Cerebellar cortex (tissue), 1 donor: ENCODE measurements at regions not wholly inside any gene's neighbourhood (a gene's known extent, or its start where the extent isn't known, plus 50 kb on each side); places are given as distances from the start of the nearest gene placed in this dataset.
"Not testable (repeated sequence)": the region's sequence is repeated elsewhere in the genome, so short reads cannot be mapped to it uniquely, and the experiment has no call there.

ENCODE experiments used
- DNase-seq: peaks from one replicate; pipeline ENCODE4 v3.0.0-alpha.2; 2015; ENCODE audit warnings: low spot score

DNA sequence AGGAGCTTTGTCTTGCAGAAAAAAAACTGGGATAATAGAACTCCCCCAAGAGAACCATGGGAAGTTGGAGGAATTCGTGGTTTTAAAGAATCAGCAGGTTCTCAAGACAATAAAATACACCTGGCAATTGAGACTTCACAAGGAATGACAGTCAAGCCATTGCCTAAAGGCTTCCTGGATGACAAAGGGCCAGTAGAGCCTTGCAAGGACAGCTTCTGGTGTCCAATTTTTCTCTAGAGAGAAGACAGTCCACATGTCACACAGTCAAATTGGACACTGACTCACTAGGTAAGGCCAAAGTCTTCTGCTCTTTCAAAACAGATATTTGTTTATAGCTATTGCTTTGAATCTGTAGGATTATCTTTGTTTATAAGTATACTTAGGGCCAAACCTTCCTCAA is 80.3 kb upstream of the BMP5 start:
- DNase-seq, result peak; percentile 45

DNA sequence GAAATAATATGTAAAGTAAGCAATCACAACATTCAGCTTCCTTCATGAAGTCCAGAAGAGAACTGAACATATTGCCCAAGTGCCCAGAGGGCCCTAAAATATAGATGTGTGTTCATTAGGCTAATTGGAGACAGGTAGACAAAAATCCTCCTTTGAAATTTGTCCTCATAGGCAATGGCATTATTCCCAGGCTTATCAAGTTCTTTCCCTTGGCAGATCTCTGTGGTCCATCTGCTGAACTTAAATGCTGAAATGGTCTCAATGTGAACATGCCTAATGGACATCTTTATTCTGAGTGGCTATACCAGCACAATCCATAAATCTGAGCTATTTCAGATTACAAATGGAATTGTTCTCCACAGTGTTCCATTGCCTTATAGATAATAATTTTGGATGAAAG is 79.0 kb upstream of the BMP5 start:
- peak; percentile 70 for DNase-seq

DNA sequence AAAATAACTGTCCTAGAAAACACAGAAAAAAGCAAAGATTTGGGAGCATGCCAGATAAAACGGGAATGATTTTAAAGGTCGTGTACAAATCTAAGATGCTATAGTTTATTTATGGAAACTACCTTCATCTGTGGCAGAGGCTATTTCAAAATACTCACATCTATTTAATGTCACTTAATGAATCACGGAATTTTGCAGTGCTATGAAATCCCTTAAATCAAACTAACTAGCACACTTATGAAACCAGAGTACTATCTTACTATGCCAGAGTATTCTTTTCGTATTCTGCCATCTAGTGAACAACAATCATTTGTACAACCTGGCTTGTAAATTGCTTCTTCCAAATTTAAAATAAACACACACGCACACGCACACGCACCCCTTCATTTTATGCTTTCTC is 77.9 kb upstream of the BMP5 start:
- DNase-seq, result peak; percentile 79

DNA sequence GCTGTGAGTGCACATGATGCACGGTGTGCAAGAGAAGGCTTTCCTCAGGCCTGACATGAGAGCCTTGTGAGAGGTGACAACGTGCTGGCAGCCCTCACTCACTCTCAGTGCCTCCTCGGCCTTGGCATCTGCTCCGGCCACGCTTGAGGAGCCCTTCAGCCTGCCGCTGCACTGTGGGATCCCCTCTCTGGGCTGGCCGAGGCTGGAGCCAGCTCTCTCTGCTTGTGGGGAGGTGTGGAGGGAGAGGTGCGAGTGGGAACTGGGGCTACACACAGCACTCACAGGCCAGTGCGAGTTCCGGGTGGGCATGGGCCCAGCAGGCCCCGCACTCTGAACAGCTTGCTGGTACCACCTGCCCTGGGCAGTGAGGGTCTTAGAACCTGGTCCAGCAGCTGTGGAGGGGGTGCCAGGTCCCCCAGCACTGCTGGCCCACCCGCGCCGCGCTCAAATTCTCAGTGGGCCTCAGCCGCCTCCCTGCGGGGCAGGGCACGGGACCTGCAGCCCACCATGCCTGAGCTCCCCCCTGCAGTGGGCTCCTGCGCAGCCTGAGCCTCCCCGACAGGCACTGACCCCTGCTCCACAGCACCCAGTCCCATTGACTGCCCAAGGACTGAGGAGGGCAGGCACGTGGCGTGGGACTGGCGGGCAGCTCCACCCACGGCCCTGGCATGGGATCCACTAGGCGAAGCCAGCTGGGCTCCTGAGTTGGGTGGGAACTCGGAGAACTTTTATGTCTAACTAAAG is 74.9 kb upstream of the BMP5 start:
- no peak for DNase-seq

DNA sequence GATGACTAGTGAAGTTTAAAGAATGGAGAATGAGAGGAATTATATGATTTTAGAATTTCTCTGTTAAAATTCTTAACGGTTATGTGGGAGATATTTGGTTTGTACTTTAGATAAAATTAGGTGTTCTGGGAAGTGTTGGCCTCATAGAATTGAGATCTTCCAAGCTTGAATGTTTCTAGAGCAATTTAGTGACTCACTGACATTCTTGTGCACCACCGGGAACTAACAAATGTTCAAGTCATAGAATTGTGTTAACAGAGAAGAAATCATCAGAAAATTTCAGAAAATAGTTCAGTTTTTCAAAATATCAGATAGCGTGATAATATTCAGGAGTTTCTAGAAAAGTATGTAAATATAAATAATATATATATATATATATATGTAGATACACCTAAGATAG is 67.9 kb upstream of the BMP5 start:
- DNase-seq, result no peak

DNA sequence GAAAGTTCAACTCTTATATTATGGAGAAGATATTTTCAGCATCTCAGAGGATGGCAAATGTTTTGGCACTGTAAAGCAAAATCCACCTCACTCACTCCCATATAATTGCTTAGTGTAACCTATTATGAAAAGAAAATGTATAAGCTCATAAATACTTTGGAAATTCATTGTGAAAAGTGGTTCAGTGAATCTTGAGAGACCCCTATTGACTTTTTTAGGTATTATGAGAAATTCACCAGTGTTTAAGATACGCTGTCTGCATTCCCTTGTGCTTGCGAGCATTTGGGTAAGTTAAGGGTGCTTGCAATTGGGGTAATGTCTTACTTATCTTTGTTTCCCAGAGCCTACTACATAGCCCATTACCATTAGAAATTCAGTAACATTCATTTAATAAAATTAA is 66.3 kb upstream of the BMP5 start:
- no peak for DNase-seq

DNA sequence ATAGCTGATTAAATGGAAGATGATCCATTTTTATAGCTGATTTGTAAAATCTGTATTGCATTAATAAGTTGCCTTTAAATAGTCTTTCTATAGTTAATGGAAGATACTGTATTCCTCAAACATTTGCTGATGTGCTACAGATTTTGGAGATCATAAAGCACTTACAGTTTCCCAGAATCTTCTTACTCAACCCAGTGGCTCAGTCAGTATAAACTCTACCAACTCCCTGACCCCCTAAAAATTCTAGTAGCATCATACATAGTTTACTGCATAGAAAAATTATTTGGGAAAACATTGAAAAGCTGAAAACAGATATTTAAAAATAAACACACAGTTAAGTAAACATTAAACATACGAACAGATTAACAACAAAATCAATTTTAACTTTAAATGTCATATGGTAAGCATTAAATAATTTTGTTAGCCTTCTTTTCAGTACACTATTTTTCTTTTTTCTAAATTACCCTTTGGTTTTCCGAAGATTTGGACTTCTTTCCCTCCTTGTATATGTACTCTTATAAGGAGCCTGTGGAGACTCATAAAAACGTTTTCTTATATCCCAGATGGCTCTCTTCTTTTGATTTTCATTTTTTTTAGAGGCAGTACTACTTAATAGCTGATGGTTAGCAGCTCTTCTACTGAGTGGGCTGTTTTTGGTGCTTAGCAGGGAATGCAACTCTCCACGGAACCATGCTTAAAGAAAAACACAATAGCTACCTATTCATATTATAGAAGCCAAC is 62.7 kb upstream of the BMP5 start:
- no peak for DNase-seq

DNA sequence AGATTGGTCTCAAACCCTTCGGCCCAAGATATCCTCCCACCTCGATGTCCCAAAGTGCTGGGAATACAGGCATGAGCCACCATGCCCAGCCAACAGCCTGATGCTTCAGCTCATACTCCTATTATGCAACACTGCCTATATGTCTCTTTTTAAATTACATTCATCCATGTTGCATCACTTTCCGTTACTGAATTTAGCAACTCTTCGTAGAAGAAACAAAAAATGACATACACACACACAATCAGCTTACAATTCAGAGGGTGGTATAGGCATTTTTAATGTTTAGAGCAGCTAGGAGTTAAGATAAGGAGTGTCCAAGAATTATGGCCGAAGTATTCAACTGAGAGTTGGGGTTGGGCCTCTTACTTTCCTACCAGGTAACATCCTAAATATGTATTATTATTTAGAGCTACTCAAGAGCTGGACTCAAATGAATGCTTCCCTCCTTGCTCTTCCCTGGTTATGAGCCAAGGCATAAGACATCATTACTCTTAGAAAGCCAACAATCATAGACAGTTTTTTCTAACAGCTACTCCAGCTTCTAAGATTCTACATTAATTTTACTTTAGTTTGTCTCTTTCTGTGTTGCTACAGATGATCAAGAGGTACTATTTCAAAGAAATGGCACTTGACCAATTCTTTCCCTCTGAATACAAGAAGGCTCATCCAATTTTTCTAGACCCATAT is 62.0 kb upstream of the BMP5 start:
- DNase-seq, result no peak

DNA sequence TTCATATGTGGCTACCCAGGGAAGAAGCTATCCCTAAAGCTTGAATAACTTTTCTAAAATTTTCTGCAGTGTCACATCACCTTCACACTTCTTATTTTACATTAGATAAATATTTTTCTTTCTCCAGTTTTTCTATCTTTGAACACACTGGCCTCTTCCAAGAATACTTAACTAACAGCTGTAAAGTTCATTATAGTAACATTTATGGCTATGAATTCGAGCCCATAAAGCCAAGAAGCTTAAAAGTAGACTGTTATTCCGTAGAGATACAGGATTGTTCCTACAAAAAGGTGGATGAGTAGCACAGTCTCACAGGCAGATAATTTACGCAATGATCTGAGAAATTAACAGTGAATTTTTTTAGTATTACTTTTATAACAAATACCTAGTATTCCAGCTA is 55.7 kb upstream of the BMP5 start:
- DNase-seq, result no peak

DNA sequence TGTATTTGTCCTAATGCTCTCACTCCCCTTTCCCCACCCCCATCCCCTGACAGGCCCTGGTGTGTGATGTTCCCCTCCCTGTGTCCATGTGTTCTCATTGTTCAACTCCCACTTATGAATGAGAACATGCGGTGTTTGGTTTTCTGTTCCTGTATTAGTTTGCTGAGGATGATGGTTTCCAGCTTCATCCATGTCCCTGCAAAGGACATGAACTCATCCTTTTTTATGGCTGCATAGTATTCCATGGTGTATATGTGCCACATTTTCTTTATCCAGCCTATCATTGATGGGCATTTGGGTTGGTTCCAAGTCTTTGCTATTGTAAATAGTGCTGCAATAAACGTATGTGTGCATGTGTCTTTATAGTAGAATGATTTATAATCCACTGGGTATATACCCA is 52.3 kb upstream of the BMP5 start:
- DNase-seq, result not testable (repeated sequence)

DNA sequence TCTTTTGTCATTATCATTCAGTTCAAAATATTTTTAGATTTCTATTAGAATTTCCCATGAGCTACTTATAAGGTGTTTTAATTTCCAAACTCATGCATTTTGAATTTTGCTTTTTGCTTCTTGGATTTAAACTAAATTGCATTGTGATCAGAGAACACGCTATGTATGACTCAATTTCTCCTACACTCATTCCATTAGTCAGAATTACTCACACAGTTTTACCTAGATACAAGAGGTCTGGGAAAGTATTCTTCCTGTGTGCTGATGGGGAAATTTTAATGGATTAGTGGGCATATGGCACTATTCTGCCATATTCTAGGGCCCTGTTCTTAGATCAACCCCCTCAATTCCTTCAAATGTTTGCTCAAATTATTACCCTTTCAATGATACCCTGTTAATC is 49.9 kb upstream of the BMP5 start:
- DNase-seq, result no peak
